MG63 (cell line): ENCODE measurements at regions not wholly inside any gene's neighbourhood (a gene's known extent, or its start where the extent isn't known, plus 50 kb on each side); places are given as distances from the start of the nearest gene placed in this dataset.

ENCODE experiments used
- DNase-seq: peaks from one replicate; pipeline ENCODE4 v3.0.0-alpha.2; 2020
- H3K27me3 ChIP-seq: fragments of 250-450 bp; sonication (Bioruptor Pico); 2 replicates; pipeline ENCODE4 v1.5.1; 2020; ENCODE audit warnings: mild to moderate bottlenecking, moderate library complexity
- H3K36me3 ChIP-seq: fragments of 250-450 bp; sonication (Bioruptor Pico); 2 replicates; pipeline ENCODE4 v1.5.1; 2020; ENCODE audit warnings: mild to moderate bottlenecking, moderate library complexity
- H3K4me3 ChIP-seq: fragments of 250-450 bp; sonication (Bioruptor Pico); 2 replicates; pipeline ENCODE4 v1.5.1; 2020; ENCODE audit warnings: mild to moderate bottlenecking, moderate library complexity
- H3K9me3 ChIP-seq: fragments of 250-450 bp; sonication (Bioruptor Pico); 2 replicates; pipeline ENCODE4 v1.5.1; 2020; ENCODE audit warnings: mild to moderate bottlenecking, moderate library complexity

- Histone ChIP-seq H3K36me3 (no peaks in the 10 kb centered on the region), H3K4me3 (no peak overlapping the region), H3K27me3 (no peaks in the 10 kb centered on the region), H3K9me3 (no peaks in the 10 kb centered on the region)
- DNase-seq, result no peak
Observed at GRCh38 chr5:89253666-89254352, 370.8 kb upstream of the MEF2C start.

DNA sequence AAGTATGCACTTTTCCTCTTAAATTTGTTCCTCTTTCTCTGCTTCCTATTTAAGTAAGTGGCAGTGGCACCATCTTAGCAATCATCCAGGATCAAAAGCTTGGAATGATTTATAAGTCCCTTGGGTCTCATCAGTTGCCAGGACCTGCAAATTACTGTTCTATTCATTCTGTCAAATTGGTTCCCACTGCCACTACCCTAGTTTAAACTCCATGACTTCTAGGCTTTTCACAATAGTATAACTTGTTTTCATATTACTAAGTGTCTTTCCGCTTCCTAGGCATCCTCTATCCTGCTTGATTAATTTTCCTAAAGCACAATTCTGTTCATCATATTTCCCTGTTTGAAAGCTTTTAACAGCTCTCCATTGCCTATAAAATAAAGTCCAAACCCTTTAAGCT, 363.9 kb upstream of the MEF2C start:
- no peak for DNase-seq
- no peak overlapping the region for H3K4me3 ChIP-seq
- H3K36me3 ChIP-seq, result no peaks in the 10 kb centered on the region

DNA sequence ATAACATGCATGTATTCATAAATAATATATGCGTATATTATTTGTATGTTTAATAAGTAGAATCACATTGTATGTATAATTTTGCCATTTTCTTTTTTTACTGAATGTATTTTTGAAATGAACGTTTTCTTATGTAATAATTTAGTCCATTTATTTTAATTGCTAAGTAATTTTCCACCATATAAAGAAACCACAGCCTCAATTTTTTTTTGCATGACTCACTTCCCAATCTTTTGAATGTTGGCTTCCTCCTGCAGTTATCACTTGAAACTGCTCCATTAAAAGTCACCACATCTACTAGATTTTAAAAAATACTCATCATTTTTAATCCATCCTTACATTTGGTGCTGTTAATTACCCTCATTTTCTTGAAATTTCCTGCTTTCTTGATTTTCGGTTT, 363.3 kb upstream of the MEF2C start:
- no peak overlapping the region for H3K4me3 ChIP-seq
- no peak for DNase-seq
- H3K36me3 ChIP-seq, result no peaks in the 10 kb centered on the region
- no peaks in the 10 kb centered on the region for H3K27me3 ChIP-seq
- H3K9me3 ChIP-seq, result no peaks in the 10 kb centered on the region

More for the DNA sequence above, 363.9 kb upstream of the MEF2C start:
- H3K27me3 ChIP-seq, result no peaks in the 10 kb centered on the region
- no peaks in the 10 kb centered on the region for H3K9me3 ChIP-seq

DNA sequence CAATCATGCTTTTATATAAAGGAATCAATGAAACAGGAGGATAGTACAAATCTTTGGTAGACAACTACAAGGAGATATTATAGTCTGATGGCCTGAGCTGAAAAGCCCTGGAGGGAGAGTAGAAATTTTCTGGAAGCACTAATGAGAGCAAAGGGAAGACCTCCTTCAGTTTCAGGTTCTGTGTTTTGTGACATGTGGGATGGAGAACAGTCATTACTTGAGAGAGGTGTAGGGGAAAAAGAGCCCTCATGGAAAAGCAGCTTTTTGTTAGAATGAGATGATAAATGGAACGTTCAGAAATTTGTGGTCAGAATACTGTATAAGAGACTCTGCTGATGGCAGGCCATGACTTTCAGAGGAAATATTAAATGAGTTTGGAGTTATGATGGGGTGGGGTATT, 360.6 kb upstream of the MEF2C start:
- H3K36me3 ChIP-seq, result no peaks in the 10 kb centered on the region
- H3K4me3 ChIP-seq, result no peak overlapping the region
- no peaks in the 10 kb centered on the region for H3K9me3 ChIP-seq
- DNase-seq, result no peak
- H3K27me3 ChIP-seq, result no peaks in the 10 kb centered on the region

DNA sequence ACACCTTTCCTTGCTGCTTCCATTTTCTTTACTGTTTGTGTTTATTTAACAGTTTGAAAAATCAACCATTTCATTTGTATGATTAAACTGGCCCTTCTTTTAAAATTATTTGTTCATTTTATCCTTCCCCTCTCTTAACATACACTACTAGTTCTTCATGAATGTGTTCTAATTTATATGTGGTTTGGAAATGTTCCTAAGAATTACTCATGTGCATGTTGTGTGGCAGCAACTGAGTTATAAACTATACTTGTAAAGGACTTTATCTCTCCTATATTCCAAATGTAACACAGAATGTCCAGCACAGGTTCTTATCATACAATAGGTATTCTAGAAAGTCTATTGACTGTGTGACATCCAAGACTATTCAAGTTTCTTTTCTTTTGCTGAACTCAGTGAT, 358.2 kb upstream of the MEF2C start:
- Histone ChIP-seq H3K27me3 (no peaks in the 10 kb centered on the region), H3K4me3 (no peak overlapping the region), H3K9me3 (no peaks in the 10 kb centered on the region), H3K36me3 (no peaks in the 10 kb centered on the region)
- DNase-seq, result no peak

DNA sequence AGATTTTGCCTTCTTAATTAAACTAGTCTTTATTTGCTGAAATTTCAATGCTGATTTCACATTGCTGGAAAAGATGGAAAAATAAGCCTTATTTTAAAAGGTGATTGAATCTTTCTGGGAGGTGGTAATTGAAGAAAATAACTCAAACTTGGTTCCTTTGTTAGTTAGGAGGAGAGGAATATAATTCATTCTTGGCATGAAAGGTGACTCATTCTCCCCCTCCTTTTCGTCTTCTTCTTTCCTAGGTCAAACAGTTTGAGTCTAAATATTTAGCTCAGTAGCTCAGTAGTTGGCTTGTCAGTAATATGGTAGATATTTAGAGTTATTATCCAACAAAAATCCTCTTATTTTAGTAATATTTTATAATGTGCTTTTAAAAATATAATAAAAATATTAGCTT, 353.9 kb upstream of the MEF2C start:
- no peaks in the 10 kb centered on the region for H3K9me3 ChIP-seq
- no peak for DNase-seq
- no peaks in the 10 kb centered on the region for H3K36me3 ChIP-seq
- no peaks in the 10 kb centered on the region for H3K27me3 ChIP-seq
- H3K4me3 ChIP-seq, result no peak overlapping the region

- H3K36me3 ChIP-seq, result no peaks in the 10 kb centered on the region
- DNase-seq, result no peak
- H3K27me3 ChIP-seq, result no peaks in the 10 kb centered on the region
- H3K9me3 ChIP-seq, result no peaks in the 10 kb centered on the region
- H3K4me3 ChIP-seq, result no peak overlapping the region
Observed at GRCh38 chr5:89233462-89233861, 350.5 kb upstream of the MEF2C start.

- Histone ChIP-seq H3K36me3 (no peaks in the 10 kb centered on the region), H3K4me3 (no peak overlapping the region), H3K9me3 (no peaks in the 10 kb centered on the region), H3K27me3 (no peaks in the 10 kb centered on the region)
- no peak for DNase-seq
Observed at GRCh38 chr5:89232139-89232603, 349.2 kb upstream of the MEF2C start.

DNA sequence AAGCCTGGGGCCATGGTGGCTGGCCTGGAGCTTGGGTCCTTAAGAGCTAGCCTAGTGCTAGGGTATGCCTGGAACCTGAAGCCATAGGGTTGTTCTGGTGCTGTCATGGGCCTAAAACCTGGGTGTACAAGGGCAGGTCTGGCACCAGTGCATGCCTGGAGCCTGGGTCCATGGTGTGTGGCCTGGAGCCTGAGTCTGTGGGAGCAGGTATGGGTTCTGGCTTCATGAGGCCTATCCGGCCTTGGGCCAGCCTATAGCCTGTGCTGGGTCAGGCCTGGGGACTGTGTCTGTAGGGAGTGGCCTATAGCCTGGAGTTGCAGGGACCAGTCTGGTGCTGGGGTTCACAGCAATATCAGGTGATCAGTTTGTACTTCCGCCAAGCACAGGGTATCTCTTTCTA, 347.2 kb upstream of the MEF2C start:
- H3K27me3 ChIP-seq, result no peaks in the 10 kb centered on the region
- DNase-seq, result no peak
- no peaks in the 10 kb centered on the region for H3K36me3 ChIP-seq
- H3K9me3 ChIP-seq, result no peaks in the 10 kb centered on the region
- H3K4me3 ChIP-seq, result no peak overlapping the region

DNA sequence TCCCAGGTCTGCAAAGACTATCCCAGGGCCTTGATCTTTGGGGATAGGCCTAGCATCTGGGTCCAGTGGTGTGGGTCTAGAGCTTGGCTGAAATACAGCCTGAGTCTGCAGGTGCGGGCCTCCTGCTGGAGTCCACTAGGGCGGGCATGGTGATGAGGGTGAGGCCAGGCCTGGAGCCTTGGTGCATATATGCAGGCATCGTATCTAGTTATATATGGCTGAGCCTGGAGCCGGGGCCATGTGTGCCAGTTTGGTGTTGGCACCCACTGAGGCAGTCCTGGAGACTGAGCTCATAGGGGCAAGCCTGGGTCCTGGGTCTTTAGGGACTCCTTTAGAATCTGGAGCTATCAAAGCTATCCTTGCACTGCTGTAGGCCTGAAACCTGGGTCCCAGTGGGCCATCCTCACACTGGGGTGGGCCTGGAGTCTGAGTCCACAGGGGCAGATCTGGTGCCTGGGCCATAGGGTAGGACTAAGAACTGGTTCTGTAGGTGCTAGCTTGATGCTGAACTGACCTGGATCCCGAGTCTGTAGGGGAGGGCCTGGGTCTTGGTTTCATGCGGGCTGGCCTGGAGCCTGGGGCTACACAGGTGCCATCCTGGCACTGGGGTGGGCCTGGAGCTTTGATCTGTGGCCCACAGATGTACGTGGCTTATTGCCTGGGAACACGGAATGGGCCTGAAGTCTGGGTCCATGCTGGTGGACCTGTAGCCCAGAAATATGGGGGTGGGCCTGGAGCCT, 346.5 kb upstream of the MEF2C start:
- no peaks in the 10 kb centered on the region for H3K27me3 ChIP-seq
- no peaks in the 10 kb centered on the region for H3K36me3 ChIP-seq
- no peak for DNase-seq
- H3K4me3 ChIP-seq, result no peak overlapping the region
- no peaks in the 10 kb centered on the region for H3K9me3 ChIP-seq

GRCh38 chr5:89228355-89228754, 345.4 kb upstream of the MEF2C start:
- no peaks in the 10 kb centered on the region for H3K9me3 ChIP-seq
- no peak for DNase-seq
- H3K36me3 ChIP-seq, result no peaks in the 10 kb centered on the region
- no peak overlapping the region for H3K4me3 ChIP-seq
- H3K27me3 ChIP-seq, result no peaks in the 10 kb centered on the region

DNA sequence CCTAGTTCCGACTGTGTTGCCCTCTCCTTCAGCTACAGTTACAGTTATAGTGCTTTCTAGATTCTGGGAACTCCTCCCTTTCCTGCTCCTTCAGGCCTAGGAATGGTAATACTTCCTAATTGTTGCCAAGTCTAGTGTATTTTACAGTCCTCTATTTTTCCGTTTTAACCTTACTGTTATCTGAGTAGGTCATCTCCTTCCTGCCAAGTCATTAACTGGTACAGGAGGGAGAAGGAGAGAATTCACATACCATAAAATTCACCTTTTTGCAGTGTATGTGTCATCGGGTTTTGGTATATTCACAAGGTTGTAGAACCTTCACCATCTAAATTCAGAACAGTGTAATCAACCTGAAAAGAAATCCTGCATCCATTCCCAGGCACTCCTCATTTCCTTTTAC, 335.4 kb upstream of the MEF2C start:
- Histone ChIP-seq H3K9me3 (no peaks in the 10 kb centered on the region; the same call in 1 of the 2 replicates), H3K27me3 (no peaks in the 10 kb centered on the region), H3K36me3 (no peaks in the 10 kb centered on the region), H3K4me3 (no peak overlapping the region)
- no peak for DNase-seq

DNA sequence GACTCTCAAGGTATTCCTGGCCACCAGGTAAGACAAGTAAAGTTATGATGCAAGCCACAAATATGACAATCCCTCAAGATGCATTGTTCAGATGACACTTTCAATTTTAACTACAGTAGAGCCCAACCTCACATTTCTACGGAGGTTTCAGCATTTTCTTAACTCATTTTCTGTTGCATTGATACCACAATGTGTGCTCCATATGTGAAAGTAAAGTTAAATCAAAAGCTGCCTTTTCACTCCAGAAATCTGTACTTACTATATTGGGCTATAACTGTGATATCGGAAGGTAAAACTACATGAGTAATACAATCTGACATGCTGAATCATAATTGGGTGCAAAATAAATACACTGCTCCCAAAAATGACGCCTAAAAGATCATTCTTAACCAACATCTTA, 333.6 kb upstream of the MEF2C start:
- H3K9me3 ChIP-seq, result no peaks in the 10 kb centered on the region; the same call in 1 of the 2 replicates

GRCh38 chr5:89213573-89213972, 330.6 kb upstream of the MEF2C start:
- Histone ChIP-seq H3K4me3 (no peak overlapping the region), H3K9me3 (peaks cover 2% of the 10 kb centered on the region; the same call in 1 of the 2 replicates), H3K36me3 (no peaks in the 10 kb centered on the region), H3K27me3 (no peaks in the 10 kb centered on the region)
- DNase-seq, result peak; percentile 67

More for the DNA sequence above, 333.6 kb upstream of the MEF2C start:
- no peak for DNase-seq
- Histone ChIP-seq H3K27me3 (no peaks in the 10 kb centered on the region), H3K4me3 (no peak overlapping the region), H3K36me3 (no peaks in the 10 kb centered on the region)

- no peaks in the 10 kb centered on the region for H3K36me3 ChIP-seq
- no peaks in the 10 kb centered on the region for H3K27me3 ChIP-seq
- no peak for DNase-seq
- no peak overlapping the region for H3K4me3 ChIP-seq
- H3K9me3 ChIP-seq, result peaks cover 2% of the 10 kb centered on the region; the same call in 1 of the 2 replicates
Observed at GRCh38 chr5:89211836-89212235, 328.9 kb upstream of the MEF2C start.

DNA sequence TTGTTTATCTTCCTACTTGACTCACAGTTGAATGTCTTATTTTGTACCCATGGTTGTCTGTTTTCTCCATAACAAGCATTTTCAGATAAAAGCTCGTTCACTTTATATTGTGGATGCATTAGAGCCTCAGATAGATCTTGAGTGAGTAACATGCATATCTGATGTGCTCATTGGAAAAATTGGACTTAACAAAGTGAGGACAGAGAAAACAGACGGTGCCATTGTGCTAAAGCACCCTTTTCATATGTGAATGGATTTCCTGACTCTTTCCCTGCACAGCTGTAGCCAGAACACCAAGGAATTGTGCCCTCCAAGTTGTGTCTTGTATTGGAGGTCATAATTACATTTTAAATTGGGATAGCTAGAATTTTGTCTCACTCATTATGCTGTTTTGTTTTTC, 325.8 kb upstream of the MEF2C start:
- Histone ChIP-seq H3K4me3 (no peak overlapping the region), H3K36me3 (no peaks in the 10 kb centered on the region), H3K27me3 (no peaks in the 10 kb centered on the region), H3K9me3 (peaks cover 2% of the 10 kb centered on the region; the same call in 1 of the 2 replicates)
- DNase-seq, result no peak

DNA sequence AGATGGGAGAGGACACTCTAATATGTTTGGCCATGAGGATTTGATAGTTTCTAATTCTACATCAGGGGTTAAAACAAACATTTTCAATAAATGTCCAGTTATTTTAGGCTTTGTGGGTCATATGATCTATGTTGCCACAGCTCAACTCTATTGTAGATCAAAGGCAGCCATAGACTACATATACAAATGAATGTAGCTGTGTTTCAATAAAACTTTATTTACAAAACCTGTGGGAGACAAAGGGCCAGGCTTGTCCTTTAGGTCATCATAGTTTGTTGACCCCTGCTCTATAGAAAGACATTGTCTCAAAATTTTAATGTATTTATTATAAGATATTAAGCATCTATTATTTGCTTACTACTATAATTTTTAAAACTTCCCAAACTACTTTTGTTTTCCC, 325.4 kb upstream of the MEF2C start:
- no peaks in the 10 kb centered on the region for H3K27me3 ChIP-seq
- H3K36me3 ChIP-seq, result no peaks in the 10 kb centered on the region
- peaks cover 2% of the 10 kb centered on the region; the same call in 1 of the 2 replicates for H3K9me3 ChIP-seq
- no peak overlapping the region for H3K4me3 ChIP-seq
- DNase-seq, result no peak

DNA sequence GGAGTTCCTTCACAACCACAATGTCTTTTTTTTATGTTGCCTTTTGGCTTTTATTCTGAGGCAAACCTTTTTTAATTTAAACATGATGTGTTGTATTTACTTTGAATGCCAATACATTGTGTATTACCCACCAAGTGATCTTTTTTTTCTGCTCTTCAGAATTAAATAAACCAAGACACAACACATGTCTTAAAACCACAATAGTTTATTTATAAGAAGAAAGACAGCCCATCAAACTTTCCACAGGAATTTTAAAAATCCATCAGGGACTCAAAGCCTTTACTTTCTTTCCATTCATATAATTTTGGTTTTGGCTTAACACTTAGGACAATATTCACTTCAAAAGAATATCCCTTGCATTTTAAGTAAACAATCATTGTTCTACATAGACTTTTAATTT, 321.8 kb upstream of the MEF2C start:
- Histone ChIP-seq H3K9me3 (peaks cover 12% of the 10 kb centered on the region), H3K4me3 (no peak overlapping the region)
- DNase-seq, result no peak

More for the DNA sequence above, 321.8 kb upstream of the MEF2C start:
- H3K36me3 ChIP-seq, result no peaks in the 10 kb centered on the region
- no peaks in the 10 kb centered on the region for H3K27me3 ChIP-seq
